Ovary (tissue), 3 donors: ENCODE measurements at regions not wholly inside any gene's neighbourhood (a gene's known extent, or its start where the extent isn't known, plus 50 kb on each side); places are given as distances from the start of the nearest gene placed in this dataset.

ENCODE experiments used
- EP300 ChIP-seq: sonication (generic); formaldehyde crosslinking; IDR thresholded peaks from one replicate; pipeline ENCODE4 v1.6.1; 2017; ENCODE audit warnings: antibody characterized with exemption
- POLR2A ChIP-seq: fragments of 450-650 bp; IDR thresholded peaks from one replicate; pipeline ENCODE4 v1.6.1; 2017; ENCODE audit warnings: antibody characterized with exemption, mild to moderate bottlenecking, moderate library complexity
- TF ChIP-seq, protein P1 (sequence below), 3 donors: fragments of 450-650 bp in 2 of 3; fragments of 200-600 bp in 1 of 3; IDR thresholded peaks; one replicate each; pipeline versions ENCODE4 v1.5.1 to v1.8.0; 2016 to 2022; ENCODE audit warnings: antibody characterized with exemption in 3 of 3, mild to moderate bottlenecking in 1 of 3
- donor health status: DM: no; HTN: no; CAD: no.

DNA sequence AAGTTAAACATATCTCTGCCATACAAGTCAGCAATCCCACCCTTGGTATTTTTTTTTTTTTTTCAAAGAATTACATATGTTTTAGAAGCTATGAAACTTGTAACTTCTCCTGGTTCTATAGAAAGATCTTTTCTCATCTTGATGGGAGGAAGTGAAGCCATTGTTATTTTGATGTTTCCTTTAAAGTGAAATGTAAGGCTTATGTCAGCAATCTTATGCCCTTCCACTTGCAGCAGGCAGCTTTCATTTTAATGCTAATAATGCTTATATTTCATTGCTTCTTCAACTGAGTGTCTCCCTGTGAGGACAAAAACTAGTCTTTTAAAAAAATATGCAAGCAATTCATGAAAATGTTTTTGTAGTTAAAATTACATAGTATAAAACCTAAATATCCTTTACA lies 1614.7 kb downstream of the KHDRBS2 start:
- TF ChIP-seq, protein P1, sequence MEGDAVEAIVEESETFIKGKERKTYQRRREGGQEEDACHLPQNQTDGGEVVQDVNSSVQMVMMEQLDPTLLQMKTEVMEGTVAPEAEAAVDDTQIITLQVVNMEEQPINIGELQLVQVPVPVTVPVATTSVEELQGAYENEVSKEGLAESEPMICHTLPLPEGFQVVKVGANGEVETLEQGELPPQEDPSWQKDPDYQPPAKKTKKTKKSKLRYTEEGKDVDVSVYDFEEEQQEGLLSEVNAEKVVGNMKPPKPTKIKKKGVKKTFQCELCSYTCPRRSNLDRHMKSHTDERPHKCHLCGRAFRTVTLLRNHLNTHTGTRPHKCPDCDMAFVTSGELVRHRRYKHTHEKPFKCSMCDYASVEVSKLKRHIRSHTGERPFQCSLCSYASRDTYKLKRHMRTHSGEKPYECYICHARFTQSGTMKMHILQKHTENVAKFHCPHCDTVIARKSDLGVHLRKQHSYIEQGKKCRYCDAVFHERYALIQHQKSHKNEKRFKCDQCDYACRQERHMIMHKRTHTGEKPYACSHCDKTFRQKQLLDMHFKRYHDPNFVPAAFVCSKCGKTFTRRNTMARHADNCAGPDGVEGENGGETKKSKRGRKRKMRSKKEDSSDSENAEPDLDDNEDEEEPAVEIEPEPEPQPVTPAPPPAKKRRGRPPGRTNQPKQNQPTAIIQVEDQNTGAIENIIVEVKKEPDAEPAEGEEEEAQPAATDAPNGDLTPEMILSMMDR (IDR thresholded peaks at IDR 0.05) = no peak
- TF ChIP-seq POLR2A = no peak
- TF ChIP-seq EP300 = no peak
